NCI-H524 treated with DMSO at 0.1 percent for 48 hours (cell line): ENCODE measurements at regions not wholly inside any gene's neighbourhood (a gene's known extent, or its start where the extent isn't known, plus 50 kb on each side); places are given as distances from the start of the nearest gene placed in this dataset.
"Not testable (repeated sequence)": the region's sequence is repeated elsewhere in the genome, so short reads cannot be mapped to it uniquely, and the experiment has no call there.

Experiments used
- DNase-seq: peaks from one replicate; lab custom pipeline; 2025; lab: John Stamatoyannopoulos, UW

- DNase-seq, result no peak
These were observed 256.3 kb upstream of the MINDY3 start for GRCh38 chr10:16116404-16117304.

DNA sequence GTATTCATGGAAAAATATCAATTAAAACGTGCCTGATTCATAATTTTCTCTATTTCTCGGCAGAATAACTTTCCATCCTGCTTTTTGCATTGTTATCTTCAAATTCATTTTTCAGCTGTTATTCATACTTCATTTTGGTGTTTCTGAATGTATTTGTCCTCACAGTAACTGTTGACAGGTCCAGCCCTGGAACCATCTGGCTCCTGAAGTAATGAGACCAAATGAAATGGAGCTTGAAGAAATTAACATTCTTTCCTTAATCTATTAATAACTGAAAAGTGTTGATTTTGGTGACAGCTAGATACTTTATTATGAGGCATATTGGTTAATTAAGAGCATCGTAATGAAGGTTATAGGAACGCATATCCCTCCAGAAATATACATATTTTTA lies 257.0 kb upstream of the MINDY3 start:
- DNase-seq, result no peak

DNA sequence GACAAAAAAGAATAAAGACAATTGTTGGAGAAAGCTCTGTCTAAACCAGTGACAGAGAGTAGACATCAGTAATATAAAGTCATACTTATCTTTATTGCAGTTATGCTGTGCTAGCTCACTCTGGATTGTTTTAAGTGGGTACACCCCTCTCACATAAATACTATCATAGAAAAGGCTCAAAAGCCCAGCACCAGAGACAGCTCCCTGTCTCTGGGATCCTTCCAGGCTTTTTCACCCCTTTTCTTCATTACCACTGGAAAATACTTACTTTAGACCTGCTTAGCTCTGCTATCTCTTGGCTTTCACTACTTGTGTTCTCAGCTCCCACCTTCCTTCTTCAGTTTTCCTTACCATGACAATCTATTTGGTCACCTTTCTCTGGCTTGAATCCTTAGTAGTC lies 259.1 kb upstream of the MINDY3 start:
- DNase-seq, result no peak

DNA sequence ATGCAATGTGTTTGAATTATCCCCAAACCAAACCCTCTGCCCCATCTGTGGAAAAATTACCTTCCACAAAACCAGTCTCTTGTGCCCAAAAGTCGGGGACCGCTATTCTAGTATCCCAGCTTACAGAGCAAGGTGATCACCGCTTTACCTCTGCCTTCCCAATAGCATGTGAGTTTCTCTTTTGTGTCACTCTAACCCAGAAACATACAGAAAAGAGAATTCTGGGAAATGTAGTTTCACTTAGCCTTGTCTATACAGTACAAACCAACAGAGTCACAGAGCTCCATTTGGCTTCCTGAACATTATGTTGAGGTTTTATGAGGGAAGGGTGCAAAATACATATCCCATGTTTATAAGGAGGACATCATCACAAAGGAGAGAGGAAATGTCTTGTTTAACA lies 260.3 kb upstream of the MINDY3 start:
- no peak for DNase-seq

GRCh38 chr10:16141499-16141898 lies 281.2 kb upstream of the MINDY3 start:
- DNase-seq, result no peak

GRCh38 chr10:16146993-16147392 lies 286.7 kb upstream of the MINDY3 start:
- no peak for DNase-seq

GRCh38 chr10:16155834-16156233 lies 281.0 kb upstream of the PTER start:
- DNase-seq, result no peak

- no peak for DNase-seq
These were observed 280.1 kb upstream of the PTER start for GRCh38 chr10:16156681-16157080.

DNA sequence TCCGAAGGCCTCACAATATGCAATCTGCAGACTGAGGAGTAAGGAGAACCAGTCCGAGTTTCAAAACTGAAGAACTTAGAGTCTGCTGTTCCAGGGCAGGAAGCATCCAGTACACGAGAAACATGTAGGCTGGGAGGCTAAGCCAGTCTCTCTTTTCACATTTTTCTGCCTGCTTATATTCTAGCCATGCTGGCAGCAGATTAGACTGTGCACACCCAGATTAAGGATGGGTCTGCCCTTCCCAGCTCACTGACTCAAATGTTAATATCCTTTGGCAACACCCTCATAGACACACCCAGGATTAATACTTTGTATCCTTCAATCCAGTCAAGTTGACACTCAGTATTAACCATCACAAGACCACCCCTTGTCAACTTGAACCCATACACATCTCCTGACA lies 271.7 kb upstream of the PTER start:
- DNase-seq, result not testable (repeated sequence)

- DNase-seq, result no peak
These were observed 254.7 kb upstream of the PTER start for GRCh38 chr10:16182144-16182543.

DNA sequence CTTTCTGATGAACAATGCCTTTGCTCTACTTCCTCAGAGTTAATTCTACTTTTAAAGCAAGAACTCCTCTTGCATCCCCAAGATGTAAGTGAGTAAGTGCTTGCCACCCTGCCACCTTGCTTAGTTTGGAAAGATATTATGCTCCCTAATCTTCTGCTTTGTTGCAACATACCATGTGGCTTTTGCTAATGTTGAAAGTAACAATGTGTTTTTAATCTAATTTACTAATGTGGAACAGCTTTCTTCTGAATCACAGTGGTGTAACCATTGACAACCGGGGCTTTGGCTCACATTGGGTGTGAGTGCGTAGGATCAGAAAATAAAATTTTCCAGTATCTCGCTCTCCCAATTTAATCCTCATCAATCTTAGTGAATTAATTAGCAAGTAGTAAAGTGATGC lies 254.1 kb upstream of the PTER start:
- DNase-seq, result no peak

DNA sequence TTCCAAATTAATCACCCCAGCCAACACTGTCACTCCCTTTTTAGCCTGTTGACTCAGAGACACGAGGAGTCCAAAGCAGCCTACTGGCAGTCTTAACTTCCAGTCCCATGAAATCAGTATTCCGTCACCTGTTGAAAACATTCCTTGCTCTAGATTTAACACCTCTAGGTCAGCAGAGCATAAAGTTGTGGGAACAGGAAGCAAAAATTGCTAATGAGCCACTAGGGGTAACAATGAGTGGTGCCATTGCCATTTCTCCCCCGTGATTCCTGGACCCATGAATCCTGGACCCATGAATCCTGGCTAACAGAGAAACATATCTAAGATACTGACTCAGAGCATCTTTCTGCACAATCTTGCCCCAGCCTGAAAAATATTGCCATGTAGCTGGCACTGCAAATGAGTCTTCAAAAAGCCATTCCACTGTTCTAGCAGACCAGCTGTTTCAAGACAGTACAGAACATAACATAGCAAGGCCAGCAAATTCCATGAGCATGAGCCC lies 252.7 kb upstream of the PTER start:
- no peak for DNase-seq

- no peak for DNase-seq
These were observed 251.9 kb upstream of the PTER start for GRCh38 chr10:16184906-16185305.

DNA sequence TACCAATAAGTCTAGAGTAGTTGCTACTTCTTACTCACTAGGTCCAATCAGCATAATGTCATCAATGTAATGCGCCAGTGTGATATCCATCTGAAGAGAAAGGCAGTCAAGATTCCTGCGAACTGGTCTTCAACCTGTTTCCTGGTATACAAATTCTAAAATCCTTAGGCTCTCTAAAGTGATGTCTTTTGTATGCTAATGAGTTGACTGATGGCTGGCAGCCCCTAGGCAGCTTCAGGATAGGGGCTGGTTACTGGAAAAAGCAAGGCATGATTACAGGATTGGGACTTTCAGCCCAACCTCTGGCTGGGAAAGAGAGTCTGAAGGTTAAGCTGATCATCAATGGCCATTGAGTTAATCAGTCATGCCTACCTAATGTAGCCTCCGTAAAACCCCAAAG lies 250.2 kb upstream of the PTER start:
- no peak for DNase-seq

DNA sequence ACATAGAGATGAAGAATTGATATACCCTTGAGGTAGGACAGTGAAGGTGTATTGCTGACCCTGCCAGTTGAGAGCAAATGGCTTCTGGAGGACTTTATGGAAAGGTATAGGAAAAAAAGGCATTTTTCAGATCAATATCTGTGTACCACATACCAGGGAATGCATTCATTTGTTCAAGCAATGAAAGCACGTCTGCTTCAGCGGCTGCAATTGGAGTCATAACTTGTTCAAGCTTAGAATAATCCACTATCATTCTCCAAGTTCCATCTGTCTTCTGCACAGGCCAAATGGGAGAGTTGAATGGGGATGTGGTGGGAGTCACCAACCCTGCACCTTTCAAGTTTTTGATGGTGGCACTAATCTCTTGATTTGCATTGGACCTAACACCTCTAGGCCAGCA lies 249.6 kb upstream of the PTER start:
- no peak for DNase-seq

- DNase-seq, result no peak
These were observed 244.5 kb upstream of the PTER start for GRCh38 chr10:16192337-16192736.

GRCh38 chr10:16193241-16193640 lies 243.6 kb upstream of the PTER start:
- no peak for DNase-seq

DNA sequence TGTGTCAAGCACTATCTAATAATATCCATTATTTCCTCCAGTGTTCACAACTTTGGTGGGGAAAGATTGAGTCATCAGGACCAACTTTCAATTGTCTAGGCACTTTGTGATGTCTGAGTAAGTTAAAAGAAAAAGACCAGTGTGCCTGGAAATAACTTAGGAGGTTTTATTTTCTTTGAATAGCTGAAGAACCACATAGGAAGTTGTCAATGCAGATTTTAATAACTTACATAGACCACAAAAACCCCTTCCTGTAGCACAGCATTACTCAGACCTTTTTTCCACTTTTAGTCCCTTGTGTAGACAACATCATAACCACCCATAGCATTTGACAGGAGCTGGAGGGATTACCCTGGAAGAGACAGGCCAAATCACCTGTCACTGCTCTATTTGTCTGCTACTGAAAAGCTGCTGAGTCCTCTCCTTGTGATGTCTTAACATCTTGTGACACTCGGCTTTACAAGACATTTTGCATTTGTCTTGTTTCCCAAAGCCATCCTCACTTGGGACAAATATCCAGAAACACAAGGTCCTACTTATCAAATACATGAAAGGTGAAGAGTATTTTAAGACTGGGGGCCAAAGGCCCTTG lies 241.5 kb upstream of the PTER start:
- no peak for DNase-seq

- DNase-seq, result no peak
These were observed 240.9 kb upstream of the PTER start for GRCh38 chr10:16195894-16196293.

DNA sequence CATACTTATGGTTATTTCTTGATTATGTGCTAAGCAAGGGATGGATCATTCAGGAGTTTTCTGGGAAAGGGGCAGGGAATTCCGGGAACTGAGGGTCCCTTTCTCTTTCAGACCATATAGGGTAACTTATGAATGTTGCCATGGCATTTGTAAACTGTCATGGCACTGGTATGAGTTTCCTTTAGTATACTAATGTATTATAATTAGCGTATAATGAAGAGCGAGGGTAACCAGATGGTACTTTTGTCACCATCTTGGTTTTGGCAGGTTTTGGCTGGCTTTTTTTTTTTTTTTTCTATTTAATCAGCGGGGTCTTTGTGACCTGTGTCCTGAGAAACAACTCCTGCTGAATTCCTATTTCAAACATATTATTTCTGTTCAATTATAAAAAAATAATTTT lies 237.6 kb upstream of the PTER start:
- DNase-seq, result no peak

DNA sequence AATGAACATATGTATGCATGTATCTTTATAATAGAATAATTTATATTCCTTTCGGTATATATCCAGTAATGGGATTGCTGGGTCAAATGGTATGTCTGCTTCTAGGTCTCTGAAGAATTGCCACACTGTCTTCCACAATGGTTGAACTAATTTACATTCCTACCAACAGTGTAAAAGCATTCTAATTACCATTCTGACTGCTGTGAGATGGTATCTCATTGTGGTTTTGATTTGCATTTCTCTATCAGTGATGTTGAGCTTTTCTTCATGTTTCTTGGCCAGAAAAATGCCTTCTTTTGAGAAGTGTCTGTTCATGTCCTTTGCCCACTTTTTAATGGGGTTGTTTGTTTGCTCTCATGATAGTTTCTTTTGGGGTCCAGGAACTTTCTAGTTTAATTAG lies 213.2 kb upstream of the PTER start:
- not testable (repeated sequence) for DNase-seq

DNA sequence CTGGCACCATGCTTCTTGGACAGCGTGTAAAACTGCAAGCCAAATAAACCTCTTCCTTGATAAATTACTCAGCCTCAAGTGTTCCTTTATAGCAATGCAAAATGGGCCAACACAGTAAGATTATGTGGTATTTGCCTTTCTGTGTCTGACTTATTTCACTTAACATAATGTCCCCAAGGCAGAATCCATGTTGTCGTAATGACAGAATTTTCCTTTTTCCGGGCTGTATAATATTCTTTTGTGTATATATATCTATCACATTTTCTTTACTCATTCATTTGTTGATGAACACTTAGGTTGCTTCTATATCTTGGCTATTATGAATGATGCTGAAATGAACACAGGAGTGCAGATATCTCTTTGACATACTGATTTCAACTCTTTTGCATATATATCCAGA lies 209.1 kb upstream of the PTER start:
- DNase-seq, result no peak

- no peak for DNase-seq
These were observed 205.6 kb upstream of the PTER start for GRCh38 chr10:16231176-16231575.
